ENCODE measurements at regions not wholly inside any gene's neighbourhood (a gene's known extent, or its start where the extent isn't known, plus 50 kb on each side); places are given as distances from the start of the nearest gene placed in this dataset.

- TF ChIP-seq CTCF (IDR thresholded peaks at IDR 0.05): no peak
- no peak for TF ChIP-seq POLR2A (IDR thresholded peaks at IDR 0.05)
Measured at GRCh38 chr1:217062586-217062985, 339.4 kb upstream of the ESRRG start.
